Thyroid gland (tissue), 4 donors: ENCODE measurements at regions not wholly inside any gene's neighbourhood (a gene's known extent, or its start where the extent isn't known, plus 50 kb on each side); places are given as distances from the start of the nearest gene placed in this dataset.

ENCODE experiments used
- DNase-seq, 2 donors: peaks; one replicate each; pipeline ENCODE4 v3.0.0-alpha.2; 2019
- H3K27ac ChIP-seq, 3 donors: fragments of 200-600 bp; sonication (generic); 1 replicate in 2 of 3; 2 replicates in 1 of 3; pipeline ENCODE4 v1.5.1; 2016 to 2019; ENCODE audit warnings: mild to moderate bottlenecking in 1 of 3, moderate library complexity in 1 of 3
- H3K27me3 ChIP-seq: fragments of 200-600 bp; sonication (generic); one replicate; pipeline ENCODE4 v1.5.1; 2019
- H3K36me3 ChIP-seq, 2 donors: fragments of 200-600 bp; sonication (generic); one replicate each; pipeline ENCODE4 v1.5.1; 2016 to 2019
- H3K4me1 ChIP-seq, 2 donors: fragments of 200-600 bp; sonication (generic); one replicate each; pipeline ENCODE4 v1.5.1; 2017 to 2019
- H3K4me3 ChIP-seq, 3 donors: fragments of 200-600 bp; sonication (generic); replicated peaks in 1 of 3; 1 replicate in 2 of 3; 2 replicates in 1 of 3; pipeline ENCODE4 v1.5.1; 2016; ENCODE audit warnings: mild to moderate bottlenecking in 1 of 3
- H3K9me3 ChIP-seq: fragments of 200-600 bp; sonication (generic); one replicate; pipeline ENCODE4 v1.5.1; 2017
- CTCF ChIP-seq, 6 experiments: fragments of 200-600 bp in 3 of 6; fragments of 450-650 bp in 3 of 6; sonication (generic) in 3 of 6; IDR thresholded peaks; one replicate each; pipeline ENCODE4 v1.5.1; 2016 to 2019; ENCODE audit warnings: antibody characterized with exemption in 6 of 6, mild to moderate bottlenecking in 2 of 6, inconsistent platforms in 1 of 6, moderate library complexity in 1 of 6
- POLR2A ChIP-seq, 2 donors: fragments of 450-650 bp; IDR thresholded peaks; one replicate each; pipeline ENCODE4 v1.6.1; 2017; ENCODE audit warnings: antibody characterized with exemption in 2 of 2, mild to moderate bottlenecking in 2 of 2, moderate library complexity in 1 of 2
- WGBS, 2 donors: methylation state at CpG; one replicate each; pipeline ENCODE4 v1.1.5; 2017; 5-methylcytosine and 5-hydroxymethylcytosine counted together
- intact Hi-C: fragments of 100-400 bp; cut with DNase I; formaldehyde crosslinking; loops from one replicate; pipeline ENCODE4 v1.15.1; 2023

GRCh38 chr5:21644032-21644431 lies 1209.1 kb downstream of the CDH12 start:
- Histone ChIP-seq H3K4me3 (no peak overlapping the region), H3K36me3 (no peaks in the 10 kb centered on the region), H3K27me3 (no peaks in the 10 kb centered on the region), H3K9me3 (no peaks in the 10 kb centered on the region), H3K4me1 (no peaks in the 10 kb centered on the region), H3K27ac (no peak overlapping the region)
- DNase-seq, result no peak
- WGBS, 2 donors, result 70% methylated on average over 3 of the region's 3 CpGs
- TF ChIP-seq POLR2A (IDR thresholded peaks at IDR 0.05) (no peak), CTCF (IDR thresholded peaks at IDR 0.05) (no peak)
- intact Hi-C loops, result no loop called here

DNA sequence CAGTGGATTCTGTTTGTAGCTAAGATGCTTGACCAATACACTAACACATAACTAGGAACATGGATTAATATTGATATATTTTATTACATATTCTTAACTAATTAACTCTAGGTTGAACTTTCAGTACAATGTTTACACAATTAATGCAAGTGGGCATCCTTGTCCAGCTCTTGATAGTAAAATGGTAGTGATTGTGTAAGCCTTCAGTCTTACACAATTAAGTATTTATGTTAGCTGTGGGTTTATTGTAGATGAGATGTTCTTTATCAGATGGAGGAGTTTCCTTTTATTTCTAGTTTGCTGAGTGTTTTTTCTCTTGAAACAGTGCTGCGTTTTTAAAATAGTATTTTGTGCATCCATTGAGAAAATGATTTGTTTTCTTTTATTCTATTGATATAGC lies 1210.8 kb downstream of the CDH12 start:
- TF ChIP-seq POLR2A (IDR thresholded peaks at IDR 0.05) (no peak), CTCF (IDR thresholded peaks at IDR 0.05) (no peak)
- no peaks in the 10 kb centered on the region for H3K9me3 ChIP-seq
- intact Hi-C loops, result no loop called here
- no peaks in the 10 kb centered on the region for H3K4me1 ChIP-seq
- no peak for DNase-seq
- no peaks in the 10 kb centered on the region for H3K36me3 ChIP-seq
- H3K4me3 ChIP-seq, result no peak overlapping the region
- 72 to 85% methylated on average over 1 of the region's 1 CpG for WGBS, 2 donors
- H3K27ac ChIP-seq, result no peak overlapping the region
- no peaks in the 10 kb centered on the region for H3K27me3 ChIP-seq

GRCh38 chr5:21623831-21624230 lies 1229.3 kb downstream of the CDH12 start:
- intact Hi-C loops, result no loop called here
- no peaks in the 10 kb centered on the region for H3K36me3 ChIP-seq
- no peaks in the 10 kb centered on the region for H3K27me3 ChIP-seq
- H3K4me1 ChIP-seq, result no peaks in the 10 kb centered on the region
- H3K27ac ChIP-seq, result no peak overlapping the region
- DNase-seq, result no peak
- no peaks in the 10 kb centered on the region for H3K9me3 ChIP-seq
- 95 to 96% methylated on average over 2 of the region's 2 CpGs for WGBS, 2 donors
- no peak overlapping the region for H3K4me3 ChIP-seq
- TF ChIP-seq CTCF (IDR thresholded peaks at IDR 0.05) (no peak), POLR2A (IDR thresholded peaks at IDR 0.05) (no peak)

- intact Hi-C loops, result no loop called here
- no peak overlapping the region for H3K27ac ChIP-seq
- no peak overlapping the region for H3K4me3 ChIP-seq
- H3K36me3 ChIP-seq, result no peaks in the 10 kb centered on the region
- TF ChIP-seq CTCF (IDR thresholded peaks at IDR 0.05) (no peak), POLR2A (IDR thresholded peaks at IDR 0.05) (no peak)
- WGBS, 2 donors, result 93 to 96% methylated on average over 16 of the region's 16 CpGs
- H3K4me1 ChIP-seq, result no peaks in the 10 kb centered on the region
- H3K27me3 ChIP-seq, result no peaks in the 10 kb centered on the region
- DNase-seq, result no peak
- no peaks in the 10 kb centered on the region for H3K9me3 ChIP-seq
These were observed 1237.9 kb downstream of the CDH12 start for GRCh38 chr5:21615195-21615765.

- intact Hi-C loops, result no loop called here
These were observed 1239.1 kb downstream of the CDH12 start for GRCh38 chr5:21613971-21614488.

More at GRCh38 chr5:21613971-21614488, 1239.1 kb downstream of the CDH12 start:
- Histone ChIP-seq H3K36me3 (no peaks in the 10 kb centered on the region), H3K4me3 (no peak overlapping the region), H3K27ac (no peak overlapping the region), H3K4me1 (no peaks in the 10 kb centered on the region), H3K27me3 (no peaks in the 10 kb centered on the region), H3K9me3 (no peaks in the 10 kb centered on the region)
- WGBS, 2 donors, result 48 to 55% methylated on average over 5 of the region's 5 CpGs
- DNase-seq, result no peak
- TF ChIP-seq CTCF (IDR thresholded peaks at IDR 0.05) (no peak), POLR2A (IDR thresholded peaks at IDR 0.05) (no peak)
